Ovary (tissue), 7 donors: ENCODE measurements at regions not wholly inside any gene's neighbourhood (a gene's known extent, or its start where the extent isn't known, plus 50 kb on each side); places are given as distances from the start of the nearest gene placed in this dataset. TPM values are rescaled to one million over a fixed set of nuclear protein-coding genes. Genes with fewer than 3 reads are reported as not detected.

ENCODE experiments used
- DNase-seq, 5 donors: peaks; one replicate each; pipeline ENCODE4 v3.0.0-alpha.2; 2019 to 2020
- H3K27ac ChIP-seq, 2 donors: fragments of 200-600 bp; one replicate each; pipeline versions ENCODE4 v1.5.1 to v1.8.0; 2019 to 2022
- H3K27me3 ChIP-seq: fragments of 200-600 bp; one replicate; pipeline ENCODE4 v1.8.0; 2022
- H3K36me3 ChIP-seq: fragments of 200-600 bp; sonication (generic); one replicate; pipeline ENCODE4 v1.5.1; 2019
- H3K4me1 ChIP-seq: one replicate; pipeline ENCODE4 v1.8.1; 2013; ENCODE audit warnings: mild to moderate bottlenecking, moderate library complexity; ENCODE audit not compliant: insufficient read depth
- H3K4me3 ChIP-seq: fragments of 200-600 bp; sonication (generic); one replicate; pipeline ENCODE4 v1.5.1; 2017
- H3K9me3 ChIP-seq, 2 donors: fragments of 200-600 bp in 1 of 2; sonication (generic) in 1 of 2; one replicate each; pipeline versions ENCODE4 v1.5.1 to v1.8.1; 2013 to 2019; ENCODE audit warnings: mild to moderate bottlenecking in 1 of 2, moderate library complexity in 1 of 2
- CTCF ChIP-seq, 3 donors: fragments of 450-650 bp in 2 of 3; fragments of 200-600 bp in 1 of 3; IDR thresholded peaks; one replicate each; pipeline versions ENCODE4 v1.5.1 to v1.8.0; 2016 to 2022; ENCODE audit warnings: antibody characterized with exemption in 3 of 3, mild to moderate bottlenecking in 1 of 3
- EP300 ChIP-seq: sonication (generic); formaldehyde crosslinking; IDR thresholded peaks from one replicate; pipeline ENCODE4 v1.6.1; 2017; ENCODE audit warnings: antibody characterized with exemption
- POLR2A ChIP-seq: fragments of 450-650 bp; IDR thresholded peaks from one replicate; pipeline ENCODE4 v1.6.1; 2017; ENCODE audit warnings: antibody characterized with exemption, mild to moderate bottlenecking, moderate library complexity
- WGBS, 3 donors: extraction: QIAGEN DNeasy Blood & Tissue Kit in 1 of 3; methylation state at CpG; one replicate each; pipeline versions ENCODE4 v1.1.5 to v1.1.7; 2013 to 2017; 5-methylcytosine and 5-hydroxymethylcytosine counted together
- intact Hi-C, 4 donors: fragments of 100-400 bp; cut with DNase I; formaldehyde crosslinking; loops; one replicate each; pipeline versions ENCODE4 v1.11.0 to v1.15.1; 2022 to 2023
- small RNA-seq: library from RNA; depleted of rRNA; stranded (forward); fragments of <200 nt; gene quantifications from one replicate; pipeline ENCODE3, GENCODE V24; 2016
- donor health status: DM: no; HTN: no; CAD: no; lungs with moderate emphysema.
- donor health status: DM: no; HTN: no; CAD: no.
- donor health status: Bipolar disorder and iron deficiency.
- donor health status: DM: no; HTN: no; CAD: no.
- donor health status: DM: yes; HTN: yes; CAD: no.

- no peak for TF ChIP-seq EP300
- no peak for TF ChIP-seq POLR2A
- TF ChIP-seq CTCF (IDR thresholded peaks at IDR 0.05): no peak
- no peak for DNase-seq
- no peaks in the 10 kb centered on the region for H3K9me3 ChIP-seq
- no peaks in the 10 kb centered on the region for H3K27me3 ChIP-seq
- intact Hi-C loops: no loop called here
- no peak overlapping the region for H3K27ac ChIP-seq
- no peak overlapping the region for H3K4me3 ChIP-seq
- WGBS, 3 donors: 63 to 74% (median 65%) methylated on average over 1 of the region's 1 CpG
- no peaks in the 10 kb centered on the region for H3K4me1 ChIP-seq
- no peaks in the 10 kb centered on the region for H3K36me3 ChIP-seq
These were observed 71.0 kb upstream of the ZP4 start for GRCh38 chr1:237961754-237962153.

DNA sequence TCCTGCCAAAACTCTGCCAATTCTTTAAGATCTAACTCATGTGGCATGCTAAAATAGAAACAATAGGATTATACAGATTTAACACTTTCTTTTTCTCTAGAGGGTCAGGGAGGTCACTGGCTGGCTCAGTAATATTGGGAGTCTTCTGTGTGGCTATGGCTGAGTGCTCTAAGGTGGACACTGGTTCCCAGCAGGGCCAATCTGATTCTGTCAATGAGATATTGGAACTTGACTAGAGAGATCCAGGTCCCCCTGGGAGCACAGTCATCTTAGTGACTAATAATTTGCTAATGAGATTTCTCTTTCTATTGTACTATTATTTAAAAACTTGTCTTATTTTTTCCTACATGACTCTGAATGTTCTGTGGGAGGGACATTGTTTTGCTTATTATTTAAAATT, 69.1 kb upstream of the ZP4 start:
- no peak for TF ChIP-seq EP300
- no peak for TF ChIP-seq CTCF (IDR thresholded peaks at IDR 0.05)
- TF ChIP-seq POLR2A: no peak
- H3K4me3 ChIP-seq: no peak overlapping the region
- no peaks in the 10 kb centered on the region for H3K4me1 ChIP-seq
- H3K36me3 ChIP-seq: no peaks in the 10 kb centered on the region
- no peak for DNase-seq
- H3K27me3 ChIP-seq: no peaks in the 10 kb centered on the region
- intact Hi-C loops: no loop called here
- no peak overlapping the region for H3K27ac ChIP-seq
- no peaks in the 10 kb centered on the region for H3K9me3 ChIP-seq

DNA sequence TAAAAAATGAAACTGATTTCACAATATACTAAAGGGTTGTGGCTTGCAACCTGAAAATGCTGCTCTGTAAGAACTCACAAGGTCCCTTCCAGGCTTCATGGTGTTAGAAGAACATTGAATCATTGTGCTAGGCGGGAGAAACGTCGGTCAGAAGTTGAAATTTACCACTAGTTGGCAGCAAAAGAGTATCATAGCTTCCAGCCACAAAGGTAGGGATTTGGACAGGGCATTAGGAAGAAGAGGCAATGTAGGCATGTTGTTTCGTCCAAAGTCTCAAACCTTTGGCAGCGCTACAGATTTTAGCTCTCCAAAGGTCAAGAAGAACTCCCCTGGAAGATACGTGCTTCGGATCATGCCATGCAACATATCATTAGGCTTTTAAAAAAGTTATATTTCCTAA, 62.5 kb upstream of the ZP4 start:
- no peaks in the 10 kb centered on the region for H3K4me1 ChIP-seq
- intact Hi-C loops: no loop called here
- no peaks in the 10 kb centered on the region for H3K27me3 ChIP-seq
- H3K36me3 ChIP-seq: no peaks in the 10 kb centered on the region
- no peak for DNase-seq
- TF ChIP-seq CTCF (IDR thresholded peaks at IDR 0.05) (no peak), POLR2A (no peak), EP300 (no peak)
- no peak overlapping the region for H3K27ac ChIP-seq
- no peak overlapping the region for H3K4me3 ChIP-seq
- 56 to 63% (median 61%) methylated on average over 7 of the region's 7 CpGs for WGBS, 3 donors
- H3K9me3 ChIP-seq: no peaks in the 10 kb centered on the region

Small RNA genes in the stretch of these regions (small RNA-seq; reads per million reads assigned to genes)
- gene AL356010.1 (not detected), gene AL590135.1 (not detected), gene RNU6-725P (not detected)
